ENCODE measurements at regions not wholly inside any gene's neighbourhood (a gene's known extent, or its start where the extent isn't known, plus 50 kb on each side); places are given as distances from the start of the nearest gene placed in this dataset.

GRCh38 chr2:14324308-14324707, 308.2 kb upstream of the LRATD1 start:
- WGBS (ENCODE audit: insufficient coverage), result 100% methylated on average over 1 of the region's 2 CpGs
- no peak overlapping the region for H3K4me3 ChIP-seq (ENCODE audit: low read depth, low read length)
- H3K36me3 ChIP-seq (ENCODE audit: control insufficient read depth, insufficient read depth, low read length), result no peaks in the 10 kb centered on the region
- no peaks in the 10 kb centered on the region for H3K4me1 ChIP-seq (ENCODE audit: control insufficient read depth, insufficient read depth, low read length)
- no peaks in the 10 kb centered on the region for H3K9me3 ChIP-seq (ENCODE audit: control insufficient read depth, insufficient read depth, low read length)
- no peaks in the 10 kb centered on the region for H3K27me3 ChIP-seq (ENCODE audit: control insufficient read depth, insufficient read depth, low read length)
- H3K27ac ChIP-seq (ENCODE audit: low read depth, low read length), result no peak overlapping the region
- DNase-seq (ENCODE audit: low read depth in 4 of 6, low spot score in 6 of 6), result no peak

GRCh38 chr2:14330884-14331283, 301.6 kb upstream of the LRATD1 start:
- H3K4me1 ChIP-seq (ENCODE audit: control insufficient read depth, insufficient read depth, low read length), result no peaks in the 10 kb centered on the region
- H3K4me3 ChIP-seq (ENCODE audit: low read depth, low read length), result no peak overlapping the region
- H3K27me3 ChIP-seq (ENCODE audit: control insufficient read depth, insufficient read depth, low read length), result no peaks in the 10 kb centered on the region
- H3K27ac ChIP-seq (ENCODE audit: low read depth, low read length), result no peak overlapping the region
- DNase-seq (ENCODE audit: low read depth in 4 of 6, low spot score in 6 of 6), result no peak
- no peaks in the 10 kb centered on the region for H3K36me3 ChIP-seq (ENCODE audit: control insufficient read depth, insufficient read depth, low read length)
- no peaks in the 10 kb centered on the region for H3K9me3 ChIP-seq (ENCODE audit: control insufficient read depth, insufficient read depth, low read length)

- WGBS (ENCODE audit: insufficient coverage), result no CpG with 5 or more reads among the region's 2 CpGs
- no peaks in the 10 kb centered on the region for H3K4me1 ChIP-seq (ENCODE audit: control insufficient read depth, insufficient read depth, low read length)
- peak in 1 of 6 donors; percentile 41 for DNase-seq (ENCODE audit: low read depth in 4 of 6, low spot score in 6 of 6)
- no peaks in the 10 kb centered on the region for H3K9me3 ChIP-seq (ENCODE audit: control insufficient read depth, insufficient read depth, low read length)
- no peaks in the 10 kb centered on the region for H3K36me3 ChIP-seq (ENCODE audit: control insufficient read depth, insufficient read depth, low read length)
- H3K27ac ChIP-seq (ENCODE audit: low read depth, low read length), result no peak overlapping the region
- H3K4me3 ChIP-seq (ENCODE audit: low read depth, low read length), result no peak overlapping the region
- H3K27me3 ChIP-seq (ENCODE audit: control insufficient read depth, insufficient read depth, low read length), result no peaks in the 10 kb centered on the region
Observed at GRCh38 chr2:14336759-14337382, 295.6 kb upstream of the LRATD1 start.

- Histone ChIP-seq H3K9me3 (ENCODE audit: control insufficient read depth, insufficient read depth, low read length) (no peaks in the 10 kb centered on the region), H3K27ac (ENCODE audit: low read depth, low read length) (no peak overlapping the region), H3K4me3 (ENCODE audit: low read depth, low read length) (no peak overlapping the region), H3K36me3 (ENCODE audit: control insufficient read depth, insufficient read depth, low read length) (no peaks in the 10 kb centered on the region), H3K4me1 (ENCODE audit: control insufficient read depth, insufficient read depth, low read length) (no peaks in the 10 kb centered on the region), H3K27me3 (ENCODE audit: control insufficient read depth, insufficient read depth, low read length) (no peaks in the 10 kb centered on the region)
- no peak for DNase-seq (ENCODE audit: low read depth in 4 of 6, low spot score in 6 of 6)
- no CpG with 5 or more reads among the region's 3 CpGs for WGBS (ENCODE audit: insufficient coverage)
Observed at GRCh38 chr2:14340703-14341102, 291.8 kb upstream of the LRATD1 start.

- H3K27ac ChIP-seq (ENCODE audit: low read depth, low read length), result no peak overlapping the region
- 100% methylated on average over 3 of the region's 3 CpGs for WGBS (ENCODE audit: insufficient coverage)
Observed at GRCh38 chr2:14342313-14342712, 290.2 kb upstream of the LRATD1 start.

GRCh38 chr2:14344355-14344754, 288.2 kb upstream of the LRATD1 start:
- no peaks in the 10 kb centered on the region for H3K36me3 ChIP-seq (ENCODE audit: control insufficient read depth, insufficient read depth, low read length)
- WGBS (ENCODE audit: insufficient coverage), result no CpG with 5 or more reads among the region's 5 CpGs
- no peak overlapping the region for H3K4me3 ChIP-seq (ENCODE audit: low read depth, low read length)
- no peaks in the 10 kb centered on the region for H3K4me1 ChIP-seq (ENCODE audit: control insufficient read depth, insufficient read depth, low read length)
- no peak for DNase-seq (ENCODE audit: low read depth in 4 of 6, low spot score in 6 of 6)
- no peaks in the 10 kb centered on the region for H3K27me3 ChIP-seq (ENCODE audit: control insufficient read depth, insufficient read depth, low read length)
- H3K27ac ChIP-seq (ENCODE audit: low read depth, low read length), result no peak overlapping the region
- no peaks in the 10 kb centered on the region for H3K9me3 ChIP-seq (ENCODE audit: control insufficient read depth, insufficient read depth, low read length)

More at GRCh38 chr2:14342313-14342712, 290.2 kb upstream of the LRATD1 start:
- Histone ChIP-seq H3K4me1 (ENCODE audit: control insufficient read depth, insufficient read depth, low read length) (no peaks in the 10 kb centered on the region), H3K9me3 (ENCODE audit: control insufficient read depth, insufficient read depth, low read length) (no peaks in the 10 kb centered on the region), H3K4me3 (ENCODE audit: low read depth, low read length) (no peak overlapping the region), H3K27me3 (ENCODE audit: control insufficient read depth, insufficient read depth, low read length) (no peaks in the 10 kb centered on the region), H3K36me3 (ENCODE audit: control insufficient read depth, insufficient read depth, low read length) (no peaks in the 10 kb centered on the region)
- no peak for DNase-seq (ENCODE audit: low read depth in 4 of 6, low spot score in 6 of 6)

- H3K36me3 ChIP-seq (ENCODE audit: control insufficient read depth, insufficient read depth, low read length), result no peaks in the 10 kb centered on the region
- H3K4me1 ChIP-seq (ENCODE audit: control insufficient read depth, insufficient read depth, low read length), result no peaks in the 10 kb centered on the region
- 72% methylated on average over 7 of the region's 8 CpGs for WGBS (ENCODE audit: insufficient coverage)
- no peak overlapping the region for H3K27ac ChIP-seq (ENCODE audit: low read depth, low read length)
- no peak overlapping the region for H3K4me3 ChIP-seq (ENCODE audit: low read depth, low read length)
- DNase-seq (ENCODE audit: low read depth in 4 of 6, low spot score in 6 of 6), result peak in 1 of 6 donors; percentile 75
- H3K9me3 ChIP-seq (ENCODE audit: control insufficient read depth, insufficient read depth, low read length), result no peaks in the 10 kb centered on the region
- H3K27me3 ChIP-seq (ENCODE audit: control insufficient read depth, insufficient read depth, low read length), result no peaks in the 10 kb centered on the region
Observed at GRCh38 chr2:14348247-14348646, 284.3 kb upstream of the LRATD1 start.

- Histone ChIP-seq H3K27ac (ENCODE audit: low read depth, low read length) (no peak overlapping the region), H3K4me1 (ENCODE audit: control insufficient read depth, insufficient read depth, low read length) (no peaks in the 10 kb centered on the region), H3K27me3 (ENCODE audit: control insufficient read depth, insufficient read depth, low read length) (no peaks in the 10 kb centered on the region), H3K36me3 (ENCODE audit: control insufficient read depth, insufficient read depth, low read length) (no peaks in the 10 kb centered on the region), H3K9me3 (ENCODE audit: control insufficient read depth, insufficient read depth, low read length) (no peaks in the 10 kb centered on the region), H3K4me3 (ENCODE audit: low read depth, low read length) (no peak overlapping the region)
- no peak for DNase-seq (ENCODE audit: low read depth in 4 of 6, low spot score in 6 of 6)
Observed at GRCh38 chr2:14350856-14351255, 281.7 kb upstream of the LRATD1 start.

GRCh38 chr2:14352067-14352466, 280.4 kb upstream of the LRATD1 start:
- Histone ChIP-seq H3K4me3 (ENCODE audit: low read depth, low read length) (no peak overlapping the region), H3K9me3 (ENCODE audit: control insufficient read depth, insufficient read depth, low read length) (no peaks in the 10 kb centered on the region), H3K4me1 (ENCODE audit: control insufficient read depth, insufficient read depth, low read length) (no peaks in the 10 kb centered on the region), H3K27me3 (ENCODE audit: control insufficient read depth, insufficient read depth, low read length) (no peaks in the 10 kb centered on the region), H3K27ac (ENCODE audit: low read depth, low read length) (no peak overlapping the region), H3K36me3 (ENCODE audit: control insufficient read depth, insufficient read depth, low read length) (no peaks in the 10 kb centered on the region)
- no peak for DNase-seq (ENCODE audit: low read depth in 4 of 6, low spot score in 6 of 6)

GRCh38 chr2:14354231-14354630, 278.3 kb upstream of the LRATD1 start:
- Histone ChIP-seq H3K9me3 (ENCODE audit: control insufficient read depth, insufficient read depth, low read length) (no peaks in the 10 kb centered on the region), H3K36me3 (ENCODE audit: control insufficient read depth, insufficient read depth, low read length) (no peaks in the 10 kb centered on the region), H3K4me1 (ENCODE audit: control insufficient read depth, insufficient read depth, low read length) (no peaks in the 10 kb centered on the region), H3K4me3 (ENCODE audit: low read depth, low read length) (no peak overlapping the region), H3K27ac (ENCODE audit: low read depth, low read length) (no peak overlapping the region), H3K27me3 (ENCODE audit: control insufficient read depth, insufficient read depth, low read length) (no peaks in the 10 kb centered on the region)
- no peak for DNase-seq (ENCODE audit: low read depth in 4 of 6, low spot score in 6 of 6)
- WGBS (ENCODE audit: insufficient coverage), result 94% methylated on average over 1 of the region's 3 CpGs

Measured in spinal cord (tissue), 9 donors.